ENCODE measurements at regions not wholly inside any gene's neighbourhood (a gene's known extent, or its start where the extent isn't known, plus 50 kb on each side); places are given as distances from the start of the nearest gene placed in this dataset.
"Not testable (repeated sequence)": the region's sequence is repeated elsewhere in the genome, so short reads cannot be mapped to it uniquely, and the experiment has no call there.

GRCh38 chr6:40152196-40152595, 217.9 kb upstream of the MOCS1 start:
- DNase-seq (ENCODE audit: low spot score) = no peak

- no peak for DNase-seq (ENCODE audit: low spot score)
Measured at GRCh38 chr6:40148882-40149573, 214.8 kb upstream of the MOCS1 start.

GRCh38 chr6:40146902-40147301, 212.6 kb upstream of the MOCS1 start:
- no peak for DNase-seq (ENCODE audit: low spot score)

GRCh38 chr6:40139447-40139846, 205.2 kb upstream of the MOCS1 start:
- no peak for DNase-seq (ENCODE audit: low spot score)

GRCh38 chr6:40138273-40138720, 204.0 kb upstream of the MOCS1 start:
- no peak for DNase-seq (ENCODE audit: low spot score)

- DNase-seq (ENCODE audit: low spot score) = no peak
Measured at GRCh38 chr6:40135491-40136072, 201.3 kb upstream of the MOCS1 start.

- DNase-seq (ENCODE audit: low spot score) = not testable (repeated sequence)
Measured at GRCh38 chr6:40133981-40134380, 199.7 kb upstream of the MOCS1 start.

GRCh38 chr6:40131675-40132074, 197.4 kb upstream of the MOCS1 start:
- DNase-seq (ENCODE audit: low spot score) = no peak

- DNase-seq (ENCODE audit: low spot score) = no peak
Measured at GRCh38 chr6:40128127-40128526, 193.9 kb upstream of the MOCS1 start.

GRCh38 chr6:40125680-40126394, 191.6 kb upstream of the MOCS1 start:
- DNase-seq (ENCODE audit: low spot score) = no peak

- DNase-seq (ENCODE audit: low spot score) = no peak
Measured at GRCh38 chr6:40124924-40125323, 190.7 kb upstream of the MOCS1 start.

- no peak for DNase-seq (ENCODE audit: low spot score)
Measured at GRCh38 chr6:40116832-40117231, 182.6 kb upstream of the MOCS1 start.

- no peak for DNase-seq (ENCODE audit: low spot score)
Measured at GRCh38 chr6:40112350-40112749, 178.1 kb upstream of the MOCS1 start.

- no peak for DNase-seq (ENCODE audit: low spot score)
Measured at GRCh38 chr6:40108736-40109135, 174.5 kb upstream of the MOCS1 start.

- DNase-seq (ENCODE audit: low spot score) = no peak
Measured at GRCh38 chr6:40106840-40107239, 172.6 kb upstream of the MOCS1 start.

GRCh38 chr6:40098774-40099173, 164.5 kb upstream of the MOCS1 start:
- DNase-seq (ENCODE audit: low spot score) = no peak

GRCh38 chr6:40097590-40097989, 163.3 kb upstream of the MOCS1 start:
- DNase-seq (ENCODE audit: low spot score) = no peak

- no peak for DNase-seq (ENCODE audit: low spot score)
Measured at GRCh38 chr6:40083141-40083920, 149.1 kb upstream of the MOCS1 start.

GRCh38 chr6:40082278-40083043, 148.2 kb upstream of the MOCS1 start:
- DNase-seq (ENCODE audit: low spot score) = no peak

- no peak for DNase-seq (ENCODE audit: low spot score)
Measured at GRCh38 chr6:40077736-40078135, 143.5 kb upstream of the MOCS1 start.

- DNase-seq (ENCODE audit: low spot score) = no peak
Measured at GRCh38 chr6:40077315-40077714, 143.1 kb upstream of the MOCS1 start.

Measured in H4 (cell line).